Omental fat pad (tissue), 3 donors: ENCODE measurements at regions not wholly inside any gene's neighbourhood (a gene's known extent, or its start where the extent isn't known, plus 50 kb on each side); places are given as distances from the start of the nearest gene placed in this dataset.
"Not testable (repeated sequence)": the region's sequence is repeated elsewhere in the genome, so short reads cannot be mapped to it uniquely, and the experiment has no call there.

Experiments
- ATAC-seq: fragments of 150-250 bp; one replicate; pipeline ENCODE4 v1.9.1; 2016; ENCODE audit warnings: mild to moderate bottlenecking, moderate library complexity; ENCODE audit not compliant: low FRiP score
- DNase-seq: peaks from one replicate; pipeline ENCODE4 v3.0.0-alpha.2; 2019; ENCODE audit warnings: low spot score
- TF ChIP-seq, protein P1 (sequence below), 3 donors: fragments of 450-650 bp; IDR thresholded peaks; one replicate each; pipeline ENCODE4 v1.5.1; 2016 to 2017; ENCODE audit warnings: antibody characterized with exemption in 3 of 3, mild to moderate bottlenecking in 3 of 3, moderate library complexity in 2 of 3

DNA sequence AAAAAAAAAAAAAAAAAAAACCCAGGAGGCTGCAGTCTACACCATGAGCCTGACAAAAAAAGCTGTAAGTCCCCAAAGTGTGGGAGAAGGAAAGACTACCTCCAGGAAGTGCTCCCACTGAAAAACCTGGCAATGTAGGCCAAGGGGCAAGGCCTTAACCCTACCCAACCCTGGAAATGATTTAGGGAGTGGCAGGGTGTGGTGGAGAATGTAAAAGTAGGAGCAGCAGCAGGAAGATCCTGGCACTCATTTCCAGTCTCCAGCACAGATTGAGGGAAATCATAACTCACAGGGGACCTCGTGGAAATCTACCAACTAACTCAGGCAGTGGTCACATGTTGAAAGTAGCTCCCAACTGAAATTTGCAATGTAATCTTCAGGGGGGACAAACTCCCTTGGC, 839.5 kb downstream of the EPHA3 start:
- DNase-seq: no peak
- no peak for ATAC-seq
- TF ChIP-seq, protein P1, sequence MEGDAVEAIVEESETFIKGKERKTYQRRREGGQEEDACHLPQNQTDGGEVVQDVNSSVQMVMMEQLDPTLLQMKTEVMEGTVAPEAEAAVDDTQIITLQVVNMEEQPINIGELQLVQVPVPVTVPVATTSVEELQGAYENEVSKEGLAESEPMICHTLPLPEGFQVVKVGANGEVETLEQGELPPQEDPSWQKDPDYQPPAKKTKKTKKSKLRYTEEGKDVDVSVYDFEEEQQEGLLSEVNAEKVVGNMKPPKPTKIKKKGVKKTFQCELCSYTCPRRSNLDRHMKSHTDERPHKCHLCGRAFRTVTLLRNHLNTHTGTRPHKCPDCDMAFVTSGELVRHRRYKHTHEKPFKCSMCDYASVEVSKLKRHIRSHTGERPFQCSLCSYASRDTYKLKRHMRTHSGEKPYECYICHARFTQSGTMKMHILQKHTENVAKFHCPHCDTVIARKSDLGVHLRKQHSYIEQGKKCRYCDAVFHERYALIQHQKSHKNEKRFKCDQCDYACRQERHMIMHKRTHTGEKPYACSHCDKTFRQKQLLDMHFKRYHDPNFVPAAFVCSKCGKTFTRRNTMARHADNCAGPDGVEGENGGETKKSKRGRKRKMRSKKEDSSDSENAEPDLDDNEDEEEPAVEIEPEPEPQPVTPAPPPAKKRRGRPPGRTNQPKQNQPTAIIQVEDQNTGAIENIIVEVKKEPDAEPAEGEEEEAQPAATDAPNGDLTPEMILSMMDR (IDR thresholded peaks at IDR 0.05): no peak

DNA sequence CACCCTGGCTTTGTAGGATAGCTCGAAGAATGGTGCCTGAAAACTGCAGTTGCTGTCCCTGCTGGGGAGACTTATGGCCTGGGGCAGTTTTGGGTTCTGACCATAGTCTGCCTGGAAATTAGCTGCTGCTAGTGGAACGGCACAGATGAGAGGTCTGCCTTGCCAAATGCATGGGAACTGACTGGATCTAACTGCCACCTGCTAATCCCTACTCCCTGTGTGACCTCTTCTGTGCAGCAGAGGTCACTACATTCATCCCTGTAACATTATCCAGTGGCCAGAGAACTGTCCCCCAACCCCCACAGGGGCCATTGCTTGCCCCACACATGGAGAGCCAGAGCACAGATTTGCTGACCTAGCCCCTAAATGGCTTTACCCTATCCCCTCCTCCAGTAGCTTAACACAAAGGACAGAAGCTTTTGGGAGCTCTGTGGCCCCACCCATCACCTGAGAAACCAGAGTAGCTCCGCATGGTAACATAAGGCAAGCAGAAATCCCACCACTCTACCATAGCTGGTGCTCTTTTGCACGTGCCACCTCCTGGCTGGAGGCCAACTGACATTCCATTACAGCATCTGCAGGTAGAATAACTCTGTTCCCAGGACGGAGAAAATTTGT, 840.0 kb downstream of the EPHA3 start:
- TF ChIP-seq, protein P1 (IDR thresholded peaks at IDR 0.05): no peak
- ATAC-seq (no peak), DNase-seq (no peak)

GRCh38 chr3:89948008-89948407, 840.6 kb downstream of the EPHA3 start:
- DNase-seq (no peak), ATAC-seq (no peak)
- TF ChIP-seq, protein P1 (IDR thresholded peaks at IDR 0.05): no peak

DNA sequence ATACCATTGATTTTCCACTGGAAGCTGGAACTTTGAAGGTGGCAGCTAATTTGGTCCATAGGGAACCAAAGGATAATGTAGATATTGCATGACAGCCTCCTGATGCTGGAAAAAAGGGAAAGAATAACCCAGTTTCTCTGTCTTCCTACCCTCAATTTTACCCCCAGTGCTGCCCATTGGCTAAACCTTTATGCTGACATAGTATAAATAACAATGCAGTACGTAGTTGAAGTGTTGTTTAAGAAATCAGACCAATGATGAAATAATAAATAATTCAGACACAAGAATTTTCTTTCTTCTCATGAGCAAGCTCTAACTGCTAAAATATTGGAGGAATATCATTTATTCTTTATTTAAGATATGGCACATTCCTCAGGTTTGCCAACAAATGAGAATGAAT, 843.4 kb downstream of the EPHA3 start:
- TF ChIP-seq, protein P1 (IDR thresholded peaks at IDR 0.05): no peak
- DNase-seq (no peak), ATAC-seq (no peak)

GRCh38 chr3:89954137-89954536, 846.7 kb downstream of the EPHA3 start:
- ATAC-seq: no peak
- TF ChIP-seq, protein P1 (IDR thresholded peaks at IDR 0.05): no peak
- no peak for DNase-seq

- TF ChIP-seq, protein P1 (IDR thresholded peaks at IDR 0.05): no peak
- ATAC-seq: no peak
- no peak for DNase-seq
Measured at GRCh38 chr3:89955156-89955555, 847.7 kb downstream of the EPHA3 start.

GRCh38 chr3:89957451-89957850, 850.0 kb downstream of the EPHA3 start:
- TF ChIP-seq, protein P1 (IDR thresholded peaks at IDR 0.05): no peak
- DNase-seq: no peak
- ATAC-seq: no peak

DNA sequence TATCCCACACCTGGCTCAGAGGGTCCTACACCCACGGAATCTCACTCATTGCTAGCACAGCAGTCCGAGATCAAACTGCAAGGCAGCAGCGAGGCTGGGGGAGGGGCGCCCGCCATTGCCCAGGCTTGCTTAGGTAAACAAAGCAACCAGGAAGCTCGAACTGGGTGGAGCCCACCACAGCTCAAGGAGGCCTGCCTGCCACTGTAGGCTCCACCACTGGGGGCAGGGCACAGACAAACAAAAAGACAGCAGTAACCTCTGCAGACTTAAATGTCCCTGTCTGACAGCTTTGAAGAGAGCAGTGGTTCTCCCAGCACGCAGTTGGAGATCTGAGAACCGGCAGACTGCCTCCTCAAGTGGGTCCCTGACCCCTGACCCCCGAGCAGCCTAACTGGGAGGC, 850.7 kb downstream of the EPHA3 start:
- DNase-seq, ATAC-seq: not testable (repeated sequence)
